ENCODE measurements at regions not wholly inside any gene's neighbourhood (a gene's known extent, or its start where the extent isn't known, plus 50 kb on each side); places are given as distances from the start of the nearest gene placed in this dataset.

DNA sequence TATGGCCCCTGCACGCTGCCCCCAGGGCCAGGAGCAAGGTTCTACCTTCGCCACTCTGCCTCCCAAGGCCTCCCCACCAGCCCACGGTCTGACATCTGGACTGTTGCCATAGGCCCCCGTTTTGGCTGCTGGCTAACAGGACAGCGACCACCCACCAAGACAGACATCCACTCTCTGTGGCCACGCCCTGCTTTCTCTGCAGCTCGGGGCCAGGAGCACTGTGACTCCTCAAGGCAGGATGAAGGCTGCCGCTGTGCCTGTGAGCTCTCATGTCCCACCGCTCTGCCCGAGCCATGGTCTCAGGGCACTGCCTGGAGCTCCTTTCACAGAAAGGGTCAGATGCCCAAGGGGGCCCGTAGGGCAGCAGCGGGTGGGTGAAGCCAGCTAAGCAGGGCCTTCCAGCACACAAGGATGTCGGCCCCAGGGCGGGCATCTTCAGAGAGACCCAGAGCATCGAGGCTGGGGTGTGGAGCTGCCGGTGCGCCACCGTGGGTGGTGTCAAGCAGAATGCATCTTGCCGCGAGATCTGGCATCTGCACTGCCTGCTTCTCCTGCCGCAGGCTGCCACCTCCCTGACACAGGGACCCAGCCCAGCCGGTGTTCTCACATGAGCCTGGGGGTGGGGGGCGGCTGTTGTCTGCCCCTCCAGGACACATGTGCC lies 92.2 kb upstream of the ADAMTS2 start:
- Histone ChIP-seq H3K4me3 (no peak overlapping the region), H3K36me3 (no peaks in the 10 kb centered on the region), H3K27me3 (no peaks in the 10 kb centered on the region), H3K27ac (no peak overlapping the region), H3K9me3 (ENCODE audit: low read depth) (no peaks in the 10 kb centered on the region), H3K4me1 (ENCODE audit: low read depth) (no peaks in the 10 kb centered on the region)
- TF ChIP-seq, protein P1, sequence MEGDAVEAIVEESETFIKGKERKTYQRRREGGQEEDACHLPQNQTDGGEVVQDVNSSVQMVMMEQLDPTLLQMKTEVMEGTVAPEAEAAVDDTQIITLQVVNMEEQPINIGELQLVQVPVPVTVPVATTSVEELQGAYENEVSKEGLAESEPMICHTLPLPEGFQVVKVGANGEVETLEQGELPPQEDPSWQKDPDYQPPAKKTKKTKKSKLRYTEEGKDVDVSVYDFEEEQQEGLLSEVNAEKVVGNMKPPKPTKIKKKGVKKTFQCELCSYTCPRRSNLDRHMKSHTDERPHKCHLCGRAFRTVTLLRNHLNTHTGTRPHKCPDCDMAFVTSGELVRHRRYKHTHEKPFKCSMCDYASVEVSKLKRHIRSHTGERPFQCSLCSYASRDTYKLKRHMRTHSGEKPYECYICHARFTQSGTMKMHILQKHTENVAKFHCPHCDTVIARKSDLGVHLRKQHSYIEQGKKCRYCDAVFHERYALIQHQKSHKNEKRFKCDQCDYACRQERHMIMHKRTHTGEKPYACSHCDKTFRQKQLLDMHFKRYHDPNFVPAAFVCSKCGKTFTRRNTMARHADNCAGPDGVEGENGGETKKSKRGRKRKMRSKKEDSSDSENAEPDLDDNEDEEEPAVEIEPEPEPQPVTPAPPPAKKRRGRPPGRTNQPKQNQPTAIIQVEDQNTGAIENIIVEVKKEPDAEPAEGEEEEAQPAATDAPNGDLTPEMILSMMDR (IDR thresholded peaks at IDR 0.05; ENCODE audit: low read depth, low read length), result no peak
- DNase-seq (ENCODE audit: low read depth in 1 of 2, low spot score in 1 of 2), result no peak

DNA sequence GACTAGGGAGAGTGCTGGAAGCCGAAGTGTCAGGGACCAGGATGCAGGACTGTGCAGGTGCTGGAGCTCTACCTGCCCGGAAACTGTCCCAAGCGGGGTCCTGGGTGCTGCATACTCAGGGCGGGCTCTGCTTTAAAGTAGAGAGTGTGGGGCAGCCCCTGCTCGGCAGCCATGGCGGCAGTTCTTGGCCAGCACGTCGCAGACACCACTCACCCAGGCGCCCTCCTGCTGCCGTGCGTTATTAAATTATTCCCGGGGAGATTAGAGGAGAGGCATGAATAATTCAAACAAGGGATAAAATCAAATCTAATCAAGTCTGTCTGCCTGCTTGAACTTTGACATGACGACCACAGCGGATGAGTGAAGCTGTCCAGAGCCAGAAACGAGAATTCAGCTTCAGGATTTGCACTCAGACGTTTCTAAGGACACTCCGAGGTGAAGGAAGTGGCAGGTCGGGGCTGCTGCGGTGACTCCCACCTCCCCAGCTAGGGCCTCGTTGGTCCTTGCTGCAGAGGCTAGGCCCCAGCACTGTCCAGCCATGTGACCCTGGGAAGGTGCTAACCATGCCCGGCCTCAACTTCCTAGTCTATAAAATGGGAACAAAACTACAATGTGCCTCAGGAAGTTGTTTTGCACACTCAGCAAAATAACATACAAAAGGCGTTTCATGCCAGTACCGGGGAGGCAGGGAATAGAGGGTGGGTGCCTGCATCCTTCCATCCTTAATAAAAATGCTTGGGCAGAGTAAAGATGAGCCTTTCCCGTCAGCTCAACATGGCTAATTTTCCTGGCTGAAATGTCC lies 91.3 kb upstream of the ADAMTS2 start:
- H3K27me3 ChIP-seq, result no peaks in the 10 kb centered on the region
- H3K4me3 ChIP-seq, result no peak overlapping the region
- DNase-seq (ENCODE audit: low read depth in 1 of 2, low spot score in 1 of 2), result no peak
- no peak overlapping the region for H3K27ac ChIP-seq
- no peaks in the 10 kb centered on the region for H3K4me1 ChIP-seq (ENCODE audit: low read depth)
- TF ChIP-seq, protein P1 (IDR thresholded peaks at IDR 0.05; ENCODE audit: low read depth, low read length), result no peak
- no peaks in the 10 kb centered on the region for H3K36me3 ChIP-seq
- no peaks in the 10 kb centered on the region for H3K9me3 ChIP-seq (ENCODE audit: low read depth)

DNA sequence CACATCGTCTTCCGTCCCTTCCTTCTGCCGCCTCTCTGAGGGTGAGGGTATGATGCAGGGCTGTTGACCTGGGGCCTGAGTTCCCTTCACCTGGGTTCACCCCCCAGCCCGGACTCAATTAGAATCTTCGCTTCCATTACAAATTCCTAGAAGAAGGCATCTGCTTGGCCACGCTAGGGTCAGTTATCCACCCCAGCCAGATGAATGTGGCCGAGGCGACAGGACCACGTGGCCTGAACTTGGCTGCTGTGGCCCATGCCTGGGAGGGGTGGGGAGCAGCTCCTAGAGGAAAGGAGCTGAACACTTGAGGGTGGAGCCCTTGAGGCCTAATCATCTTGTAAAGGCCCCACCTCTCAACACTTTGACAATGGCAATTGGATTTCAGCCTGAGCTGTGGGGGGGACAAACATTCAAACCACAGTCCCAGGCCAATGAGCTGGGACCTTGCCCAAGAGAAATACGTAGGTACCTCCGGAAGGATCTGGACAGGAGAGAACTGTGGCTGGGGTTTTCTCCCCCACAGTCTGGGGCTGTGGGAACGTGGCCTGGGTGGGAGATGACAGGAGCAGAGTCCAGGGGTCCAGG lies 90.6 kb upstream of the ADAMTS2 start:
- TF ChIP-seq, protein P1 (IDR thresholded peaks at IDR 0.05; ENCODE audit: low read depth, low read length), result no peak
- no peaks in the 10 kb centered on the region for H3K36me3 ChIP-seq
- no peaks in the 10 kb centered on the region for H3K4me1 ChIP-seq (ENCODE audit: low read depth)
- no peaks in the 10 kb centered on the region for H3K27me3 ChIP-seq
- peak in 1 of 2 donors; percentile 65 for DNase-seq (ENCODE audit: low read depth in 1 of 2, low spot score in 1 of 2)
- no peak overlapping the region for H3K27ac ChIP-seq
- no peak overlapping the region for H3K4me3 ChIP-seq
- H3K9me3 ChIP-seq (ENCODE audit: low read depth), result no peaks in the 10 kb centered on the region

DNA sequence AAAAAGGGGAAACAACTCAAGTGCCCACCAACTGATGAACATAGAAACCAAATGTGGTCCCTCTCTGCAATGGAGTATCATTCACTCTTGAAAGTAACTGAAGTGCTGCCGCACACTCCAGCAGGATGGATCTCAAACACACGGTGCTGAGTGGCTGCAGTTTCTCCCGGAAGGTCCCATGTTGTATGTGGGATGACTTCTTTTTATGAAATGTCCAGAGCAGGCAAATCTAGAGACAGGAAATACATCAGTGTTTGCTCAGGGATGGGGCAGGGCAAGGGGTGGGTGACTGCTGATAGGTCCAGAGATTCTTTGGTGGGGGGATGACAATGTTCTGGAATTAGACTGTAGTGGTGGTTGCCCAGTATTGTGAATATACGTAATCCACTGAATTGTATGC lies 89.9 kb upstream of the ADAMTS2 start:
- Histone ChIP-seq H3K4me3 (no peak overlapping the region), H3K36me3 (no peaks in the 10 kb centered on the region), H3K27me3 (no peaks in the 10 kb centered on the region), H3K4me1 (ENCODE audit: low read depth) (no peaks in the 10 kb centered on the region), H3K9me3 (ENCODE audit: low read depth) (no peaks in the 10 kb centered on the region), H3K27ac (no peak overlapping the region)
- peak in 1 of 2 donors; percentile 30 for DNase-seq (ENCODE audit: low read depth in 1 of 2, low spot score in 1 of 2)
- TF ChIP-seq, protein P1 (IDR thresholded peaks at IDR 0.05; ENCODE audit: low read depth, low read length), result no peak

DNA sequence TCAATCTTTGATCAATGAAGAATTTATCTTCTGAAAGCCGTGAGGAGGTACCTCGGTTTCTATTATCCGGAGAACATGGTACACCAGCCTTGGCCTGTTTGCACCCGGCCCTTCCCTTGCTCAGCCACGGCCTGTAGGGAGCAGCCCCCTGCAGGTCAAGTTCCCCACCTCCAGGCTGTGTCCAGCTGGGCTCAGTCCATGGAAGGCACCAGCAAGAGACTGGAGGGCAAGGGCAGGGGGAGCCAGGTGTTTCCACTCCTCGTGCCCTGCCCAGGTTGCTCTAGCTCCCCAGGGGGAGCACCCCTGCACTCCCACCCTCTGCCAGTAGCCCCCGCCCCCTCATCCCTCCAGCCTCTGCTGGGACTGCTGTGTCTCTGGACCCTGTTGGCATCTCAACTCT lies 87.3 kb upstream of the ADAMTS2 start:
- TF ChIP-seq, protein P1 (IDR thresholded peaks at IDR 0.05; ENCODE audit: low read depth, low read length), result no peak
- Histone ChIP-seq H3K9me3 (ENCODE audit: low read depth) (no peaks in the 10 kb centered on the region), H3K36me3 (no peaks in the 10 kb centered on the region), H3K27me3 (no peaks in the 10 kb centered on the region), H3K4me1 (ENCODE audit: low read depth) (no peaks in the 10 kb centered on the region), H3K4me3 (no peak overlapping the region), H3K27ac (no peak overlapping the region)
- no peak for DNase-seq (ENCODE audit: low read depth in 1 of 2, low spot score in 1 of 2)

Measured in cardiac muscle cell (in vitro differentiated cells and primary cell).